SK-N-MC (cell line): ENCODE measurements at regions not wholly inside any gene's neighbourhood (a gene's known extent, or its start where the extent isn't known, plus 50 kb on each side); places are given as distances from the start of the nearest gene placed in this dataset.
A peak's percentile ranks its signal among the peaks of the same experiment; 100 is the strongest.
"Not testable (repeated sequence)": the region's sequence is repeated elsewhere in the genome, so short reads cannot be mapped to it uniquely, and the experiment has no call there.

ENCODE experiments used
- DNase-seq: peaks from one replicate; pipeline ENCODE4 v3.0.0-alpha.2; 2011; ENCODE audit warnings: low read depth, low spot score
- H3K27ac ChIP-seq: fragments of 200-600 bp; sonication (generic); 2 replicates; pipeline ENCODE4 v1.5.1; 2016; ENCODE audit warnings: mixed run types
- H3K36me3 ChIP-seq: fragments of 200-600 bp; sonication (generic); 2 replicates; pipeline ENCODE4 v1.6.1; 2017; ENCODE audit warnings: antibody characterized with exemption, low read length, mixed read lengths; ENCODE audit not compliant: insufficient read depth
- H3K4me3 ChIP-seq: fragments of 200-600 bp; sonication (generic); 2 replicates; pipeline ENCODE4 v1.5.1; 2016
- H3K9ac ChIP-seq: fragments of 200-600 bp; sonication (generic); 2 replicates; pipeline ENCODE4 v1.8.0; 2017; ENCODE audit warnings: mixed run types, mixed read lengths; ENCODE audit not compliant: insufficient read length
- H3K9me3 ChIP-seq: fragments of 200-600 bp; sonication (generic); 2 replicates; pipeline ENCODE4 v1.6.1; 2017; ENCODE audit warnings: low read depth, mild to moderate bottlenecking, antibody characterized with exemption, low read length, moderate library complexity, mixed read lengths
- EZH2 ChIP-seq: fragments of 200-600 bp; sonication (generic); IDR thresholded peaks from one replicate; pipeline ENCODE4 v1.6.1; 2017; ENCODE audit warnings: antibody characterized with exemption
- FOXP2 ChIP-seq: optimal IDR thresholded peaks from 2 replicates; pipeline ENCODE3; 2011; ENCODE audit warnings: mild to moderate bottlenecking, moderate library complexity; ENCODE audit not compliant: insufficient read depth; ENCODE audit errors: extremely low read length, control extremely low read depth
- POLR2AphosphoS5 ChIP-seq: IDR thresholded peaks from 2 replicates; pipeline ENCODE4 v1.6.1; 2012; ENCODE audit warnings: mild to moderate bottlenecking, low read depth, low read length, borderline replicate concordance

GRCh38 chr2:182652326-182652725, 63.7 kb upstream of the DNAJC10 start:
- no peak overlapping the region for H3K27ac ChIP-seq
- H3K36me3 ChIP-seq, result no peaks in the 10 kb centered on the region
- H3K9me3 ChIP-seq, result no peaks in the 10 kb centered on the region
- DNase-seq, result no peak
- no peak overlapping the region for H3K9ac ChIP-seq
- no peak overlapping the region for H3K4me3 ChIP-seq
- TF ChIP-seq EZH2, result no peak
- no peak for TF ChIP-seq POLR2AphosphoS5
- TF ChIP-seq FOXP2, result no peak

- Histone ChIP-seq H3K36me3 (no peaks in the 10 kb centered on the region), H3K9ac (no peak overlapping the region), H3K4me3 (no peak overlapping the region), H3K9me3 (no peaks in the 10 kb centered on the region), H3K27ac (no peak overlapping the region)
- TF ChIP-seq EZH2 (no peak), POLR2AphosphoS5 (no peak), FOXP2 (no peak)
- DNase-seq, result no peak
These were observed 60.3 kb upstream of the DNAJC10 start for GRCh38 chr2:182655750-182656149.

GRCh38 chr2:182664212-182664611, 51.8 kb upstream of the DNAJC10 start:
- Histone ChIP-seq H3K9me3 (peaks cover 6% of the 10 kb centered on the region; the same call in 1 of the 2 replicates), H3K36me3 (no peaks in the 10 kb centered on the region), H3K4me3 (no peak overlapping the region), H3K27ac (peak overlapping the region; percentile 90), H3K9ac (no peak overlapping the region)
- no peak for DNase-seq
- TF ChIP-seq EZH2 (no peak), FOXP2 (no peak), POLR2AphosphoS5 (no peak)

GRCh38 chr2:182665500-182665899, 50.6 kb upstream of the DNAJC10 start:
- not testable (repeated sequence) for H3K9ac ChIP-seq, H3K36me3 ChIP-seq, H3K4me3 ChIP-seq, H3K9me3 ChIP-seq
- peak; percentile 88 for DNase-seq
- H3K27ac ChIP-seq, result peak overlapping the region; percentile 90
- TF ChIP-seq POLR2AphosphoS5, result peak; percentile 47; the same call in 1 of the 2 replicates
